Ascending aorta (tissue), 2 donors: ENCODE measurements at regions not wholly inside any gene's neighbourhood (a gene's known extent, or its start where the extent isn't known, plus 50 kb on each side); places are given as distances from the start of the nearest gene placed in this dataset.

Experiments used
- DNase-seq, 2 donors: peaks; one replicate each; pipeline ENCODE4 v3.0.0-alpha.2; 2019; ENCODE audit warnings: low spot score in 2 of 2
- H3K27ac ChIP-seq, 2 donors: fragments of 200-600 bp; sonication (generic); one replicate each; pipeline ENCODE4 v1.5.1; 2016 to 2017; ENCODE audit warnings: mild to moderate bottlenecking in 1 of 2
- H3K27me3 ChIP-seq: fragments of 200-600 bp; sonication (generic); one replicate; pipeline ENCODE4 v1.5.1; 2017
- H3K36me3 ChIP-seq, 2 donors: fragments of 200-600 bp; sonication (generic); one replicate each; pipeline ENCODE4 v1.5.1; 2016
- H3K4me1 ChIP-seq, 2 donors: fragments of 200-600 bp; sonication (generic); one replicate each; pipeline ENCODE4 v1.5.1; 2016 to 2017; ENCODE audit warnings: mild to moderate bottlenecking in 1 of 2
- H3K4me3 ChIP-seq, 2 donors: fragments of 200-600 bp; sonication (generic); one replicate each; pipeline ENCODE4 v1.5.1; 2016 to 2017; ENCODE audit warnings: mild to moderate bottlenecking in 1 of 2
- H3K9me3 ChIP-seq, 2 donors: fragments of 200-600 bp; sonication (generic); one replicate each; pipeline ENCODE4 v1.5.1; 2016
- intact Hi-C: fragments of 100-400 bp; cut with DNase I; formaldehyde crosslinking; loops from one replicate; pipeline ENCODE4 v1.15.1; 2023
- TF ChIP-seq, protein P1 (sequence below), 3 experiments: fragments of 200-600 bp in 2 of 3; fragments of 450-650 bp in 1 of 3; sonication (generic) in 2 of 3; IDR thresholded peaks; one replicate each; pipeline ENCODE4 v1.5.1; 2016 to 2019; ENCODE audit warnings: antibody characterized with exemption in 3 of 3, mild to moderate bottlenecking in 1 of 3, moderate library complexity in 1 of 3

DNA sequence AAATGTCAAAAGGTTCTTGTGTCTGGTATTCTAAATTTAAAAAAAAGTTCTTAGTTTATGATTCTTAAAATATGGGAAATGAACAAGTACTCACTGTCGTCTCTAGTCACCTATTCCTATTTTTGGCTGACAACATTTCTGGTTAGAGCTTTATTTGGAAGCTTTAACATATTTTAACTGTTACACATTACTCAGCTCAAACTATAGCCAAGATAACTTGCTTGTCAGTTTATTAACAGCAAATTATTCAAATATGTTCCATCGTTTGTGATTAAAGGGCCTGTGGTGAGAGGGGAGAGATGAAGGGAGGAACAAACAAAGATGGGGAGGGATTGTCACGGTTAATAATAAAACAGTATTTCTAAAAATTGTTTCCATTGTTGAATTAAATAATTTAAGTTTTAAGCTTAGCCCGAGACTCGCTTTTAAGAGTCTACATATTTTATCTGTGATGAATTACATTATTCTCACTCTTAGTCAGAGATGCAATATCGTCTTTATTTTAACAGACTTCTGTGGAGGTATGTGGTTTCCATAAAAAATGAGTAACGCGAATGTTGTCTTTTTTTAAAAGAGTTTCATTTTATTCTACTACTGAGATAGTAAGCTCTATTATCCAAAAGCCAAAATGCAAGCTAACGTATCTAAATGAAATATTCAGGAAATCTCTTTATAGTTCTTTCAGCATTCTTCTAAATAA is 321.9 kb upstream of the PMFBP1 start:
- no peaks in the 10 kb centered on the region for H3K36me3 ChIP-seq
- no peaks in the 10 kb centered on the region for H3K9me3 ChIP-seq
- H3K27me3 ChIP-seq, result no peaks in the 10 kb centered on the region
- TF ChIP-seq, protein P1, sequence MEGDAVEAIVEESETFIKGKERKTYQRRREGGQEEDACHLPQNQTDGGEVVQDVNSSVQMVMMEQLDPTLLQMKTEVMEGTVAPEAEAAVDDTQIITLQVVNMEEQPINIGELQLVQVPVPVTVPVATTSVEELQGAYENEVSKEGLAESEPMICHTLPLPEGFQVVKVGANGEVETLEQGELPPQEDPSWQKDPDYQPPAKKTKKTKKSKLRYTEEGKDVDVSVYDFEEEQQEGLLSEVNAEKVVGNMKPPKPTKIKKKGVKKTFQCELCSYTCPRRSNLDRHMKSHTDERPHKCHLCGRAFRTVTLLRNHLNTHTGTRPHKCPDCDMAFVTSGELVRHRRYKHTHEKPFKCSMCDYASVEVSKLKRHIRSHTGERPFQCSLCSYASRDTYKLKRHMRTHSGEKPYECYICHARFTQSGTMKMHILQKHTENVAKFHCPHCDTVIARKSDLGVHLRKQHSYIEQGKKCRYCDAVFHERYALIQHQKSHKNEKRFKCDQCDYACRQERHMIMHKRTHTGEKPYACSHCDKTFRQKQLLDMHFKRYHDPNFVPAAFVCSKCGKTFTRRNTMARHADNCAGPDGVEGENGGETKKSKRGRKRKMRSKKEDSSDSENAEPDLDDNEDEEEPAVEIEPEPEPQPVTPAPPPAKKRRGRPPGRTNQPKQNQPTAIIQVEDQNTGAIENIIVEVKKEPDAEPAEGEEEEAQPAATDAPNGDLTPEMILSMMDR (IDR thresholded peaks at IDR 0.05), result no peak
- H3K27ac ChIP-seq, result no peak overlapping the region
- intact Hi-C loops, result no loop called here
- no peak for DNase-seq
- no peak overlapping the region for H3K4me3 ChIP-seq
- no peaks in the 10 kb centered on the region for H3K4me1 ChIP-seq

DNA sequence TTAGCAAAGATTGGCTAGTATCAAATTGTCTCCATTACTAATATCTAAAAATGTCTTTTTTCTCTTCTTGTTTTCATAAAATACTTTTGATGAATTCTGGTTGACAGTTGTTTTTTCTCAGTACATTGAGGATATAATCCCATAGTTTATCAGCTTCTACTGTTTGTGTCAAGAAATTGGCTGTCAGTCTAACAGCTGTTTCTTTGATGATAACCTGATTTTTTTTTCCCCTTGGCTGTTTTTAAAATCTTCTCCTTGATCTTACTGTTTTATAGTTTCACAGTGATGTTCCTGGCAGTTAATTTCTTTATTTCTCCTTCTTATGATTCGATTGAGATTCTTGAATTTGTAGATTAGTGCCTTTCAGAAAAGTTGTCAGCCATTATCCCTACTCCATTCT is 315.3 kb upstream of the PMFBP1 start:
- Histone ChIP-seq H3K4me3 (no peak overlapping the region), H3K4me1 (no peaks in the 10 kb centered on the region), H3K36me3 (no peaks in the 10 kb centered on the region), H3K27me3 (no peaks in the 10 kb centered on the region), H3K9me3 (no peaks in the 10 kb centered on the region), H3K27ac (no peak overlapping the region)
- TF ChIP-seq, protein P1 (IDR thresholded peaks at IDR 0.05), result no peak
- no peak for DNase-seq
- intact Hi-C loops, result no loop called here

DNA sequence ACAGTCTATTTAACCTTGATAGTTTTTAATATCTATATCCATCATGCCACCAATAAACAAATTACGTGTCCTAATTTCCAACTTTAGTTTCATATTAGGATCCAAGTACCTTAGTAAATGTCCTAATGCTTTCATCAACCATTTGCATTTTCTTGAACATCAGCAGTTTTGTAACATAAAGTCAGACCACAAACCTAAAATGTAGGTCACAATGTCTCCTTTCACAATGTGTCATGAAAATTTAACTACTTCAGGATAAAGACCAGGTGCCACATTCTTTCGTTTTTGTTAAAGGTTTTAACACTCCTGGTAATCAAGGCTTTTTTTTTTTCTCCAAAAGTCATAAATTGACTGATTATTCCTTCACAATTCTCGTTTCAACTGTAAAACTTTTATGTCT is 310.7 kb upstream of the PMFBP1 start:
- Histone ChIP-seq H3K4me1 (no peaks in the 10 kb centered on the region), H3K4me3 (no peak overlapping the region), H3K27ac (no peak overlapping the region), H3K9me3 (no peaks in the 10 kb centered on the region), H3K27me3 (no peaks in the 10 kb centered on the region), H3K36me3 (no peaks in the 10 kb centered on the region)
- intact Hi-C loops, result no loop called here
- TF ChIP-seq, protein P1 (IDR thresholded peaks at IDR 0.05), result no peak
- DNase-seq, result no peak

DNA sequence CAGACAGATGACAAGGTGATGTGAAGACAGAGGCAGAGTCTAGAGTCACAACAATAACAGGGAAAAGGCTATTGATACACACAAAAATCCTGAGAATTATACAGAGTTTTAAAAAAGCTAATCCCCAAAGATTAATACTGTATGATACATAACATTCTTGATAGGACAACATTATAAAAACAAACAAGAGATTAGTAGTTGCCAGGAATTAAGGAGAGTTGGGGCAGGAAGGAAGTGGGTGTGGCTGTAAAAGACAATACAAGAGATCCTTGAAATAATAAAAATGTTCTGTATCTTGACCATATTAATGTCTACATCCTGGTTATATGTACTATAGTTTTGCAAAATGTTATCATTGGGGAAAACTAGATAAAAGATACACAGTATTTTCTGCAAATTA is 309.5 kb upstream of the PMFBP1 start:
- TF ChIP-seq, protein P1 (IDR thresholded peaks at IDR 0.05), result no peak
- Histone ChIP-seq H3K36me3 (no peaks in the 10 kb centered on the region), H3K4me1 (no peaks in the 10 kb centered on the region), H3K4me3 (no peak overlapping the region), H3K27me3 (no peaks in the 10 kb centered on the region), H3K27ac (no peak overlapping the region), H3K9me3 (no peaks in the 10 kb centered on the region)
- no peak for DNase-seq
- intact Hi-C loops, result no loop called here

DNA sequence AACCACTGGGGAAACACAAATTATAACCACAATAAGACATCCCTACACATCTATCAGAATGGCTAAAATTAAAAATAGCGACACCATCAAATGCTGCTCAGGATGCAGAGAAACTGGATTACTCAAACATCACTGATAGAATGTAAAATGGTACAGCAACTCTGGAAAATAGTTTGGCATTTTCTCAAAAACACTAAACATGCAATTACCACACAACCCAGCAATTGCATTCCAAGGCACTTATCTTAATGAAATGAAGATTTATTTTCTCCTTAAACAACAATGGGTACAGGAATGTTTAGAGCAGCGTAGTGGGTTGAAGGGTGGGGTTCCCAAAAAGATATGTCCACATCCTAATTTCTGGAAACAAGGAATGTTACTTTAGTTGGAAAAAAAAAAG is 309.0 kb upstream of the PMFBP1 start:
- TF ChIP-seq, protein P1 (IDR thresholded peaks at IDR 0.05), result no peak
- no peak overlapping the region for H3K4me3 ChIP-seq
- no peaks in the 10 kb centered on the region for H3K9me3 ChIP-seq
- no peak for DNase-seq
- no peak overlapping the region for H3K27ac ChIP-seq
- H3K36me3 ChIP-seq, result no peaks in the 10 kb centered on the region
- intact Hi-C loops, result no loop called here
- H3K27me3 ChIP-seq, result no peaks in the 10 kb centered on the region
- no peaks in the 10 kb centered on the region for H3K4me1 ChIP-seq

DNA sequence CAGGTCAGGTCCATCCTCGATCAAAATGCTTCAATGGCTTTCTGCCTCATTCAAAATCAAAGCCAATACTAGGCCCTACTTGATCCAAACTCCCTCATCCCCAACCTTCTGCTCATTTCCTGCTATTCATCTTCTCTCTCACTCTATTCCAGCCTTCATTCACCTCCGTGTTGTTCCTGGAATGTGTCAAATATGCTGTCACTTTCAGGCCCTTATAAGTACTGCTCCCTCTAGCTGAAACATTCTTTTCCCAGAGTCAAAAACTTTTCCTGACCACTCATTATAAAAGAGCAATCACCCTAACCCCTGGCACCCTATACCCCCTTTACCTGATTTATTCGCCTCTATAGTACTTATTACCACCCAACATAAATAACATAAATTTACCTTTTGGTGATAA is 303.7 kb upstream of the PMFBP1 start:
- no peak for DNase-seq
- H3K27me3 ChIP-seq, result no peaks in the 10 kb centered on the region
- no peak overlapping the region for H3K4me3 ChIP-seq
- no peaks in the 10 kb centered on the region for H3K4me1 ChIP-seq
- H3K27ac ChIP-seq, result no peak overlapping the region
- H3K9me3 ChIP-seq, result no peaks in the 10 kb centered on the region
- intact Hi-C loops, result no loop called here
- TF ChIP-seq, protein P1 (IDR thresholded peaks at IDR 0.05), result no peak
- H3K36me3 ChIP-seq, result no peaks in the 10 kb centered on the region
